NCI-H2107 treated with DMSO at 0.1 percent for 48 hours (cell line): ENCODE measurements at regions not wholly inside any gene's neighbourhood (a gene's known extent, or its start where the extent isn't known, plus 50 kb on each side); places are given as distances from the start of the nearest gene placed in this dataset.
"Not testable (repeated sequence)": the region's sequence is repeated elsewhere in the genome, so short reads cannot be mapped to it uniquely, and the experiment has no call there.

Experiments used
- DNase-seq: peaks from one replicate; lab custom pipeline; 2025; ENCODE audit not compliant: unreplicated experiment; lab: John Stamatoyannopoulos, UW

DNA sequence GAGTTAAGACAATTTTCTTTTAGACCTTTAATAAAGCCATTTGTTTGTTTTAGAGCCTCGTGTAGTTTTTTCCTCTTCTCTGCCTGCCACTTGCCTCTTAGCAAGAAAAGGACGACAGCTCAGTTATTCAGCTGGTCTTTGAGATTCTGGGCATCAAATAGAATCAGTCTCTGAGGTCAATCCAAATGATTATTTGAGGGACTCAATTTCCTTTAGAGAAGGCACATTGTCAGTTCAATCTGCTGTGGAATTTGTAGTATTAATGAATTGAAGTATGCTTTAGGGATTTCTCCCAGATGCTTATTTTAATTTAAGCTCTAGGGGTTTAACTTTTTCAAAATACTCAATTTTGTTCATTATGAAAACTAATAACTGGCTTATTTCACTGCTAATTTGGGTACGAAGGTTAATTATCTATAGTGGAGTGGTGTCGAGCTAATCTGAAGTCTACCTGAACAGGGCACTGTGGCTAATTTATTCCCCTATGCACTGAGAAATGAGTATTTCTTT lies 841.2 kb upstream of the AUTS2 start:
- DNase-seq: no peak

- no peak for DNase-seq
These were observed 837.7 kb upstream of the AUTS2 start for GRCh38 chr7:68760556-68760955.

DNA sequence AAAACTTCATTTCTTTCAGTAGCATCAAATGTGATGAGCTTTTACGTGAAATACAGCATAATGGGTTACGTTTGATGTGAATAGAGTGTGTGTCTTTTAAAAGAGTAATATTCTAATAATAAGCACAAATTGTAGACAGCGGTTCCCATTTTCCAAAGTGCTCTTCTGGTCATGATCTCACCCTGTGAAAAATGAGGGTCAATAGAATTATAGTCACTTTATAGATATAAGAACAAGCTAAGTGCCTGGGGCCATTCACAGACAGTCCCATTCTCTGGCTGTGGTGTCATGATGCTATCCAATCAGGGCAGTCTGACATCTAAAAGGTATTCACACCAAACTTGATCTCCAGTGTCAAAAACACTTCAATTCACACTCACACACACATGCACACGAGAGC lies 830.8 kb upstream of the AUTS2 start:
- no peak for DNase-seq

DNA sequence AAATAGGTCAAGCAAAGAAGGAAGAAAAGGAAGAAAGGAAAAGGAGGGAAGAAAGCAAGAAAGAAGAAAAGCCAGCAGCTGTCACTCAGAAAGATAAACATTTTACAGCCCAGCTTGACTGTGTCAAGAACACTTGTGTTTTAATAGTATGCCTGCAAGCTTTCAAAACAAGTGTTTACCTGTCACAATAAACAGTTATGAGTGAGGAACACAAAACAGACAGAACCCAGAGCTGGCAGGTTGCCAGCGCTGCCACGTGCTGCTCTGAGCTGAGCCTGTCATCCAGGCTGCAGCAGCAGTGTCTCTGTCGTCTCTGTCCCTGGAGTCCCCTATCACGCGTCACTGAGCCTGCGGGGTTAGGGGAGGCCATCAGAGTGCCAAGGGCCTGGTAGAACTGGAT lies 827.6 kb upstream of the AUTS2 start:
- DNase-seq: peak; percentile 71

GRCh38 chr7:68776326-68776725 lies 821.9 kb upstream of the AUTS2 start:
- DNase-seq: no peak

GRCh38 chr7:68783684-68784083 lies 814.6 kb upstream of the AUTS2 start:
- DNase-seq: no peak

GRCh38 chr7:68785036-68785435 lies 813.2 kb upstream of the AUTS2 start:
- no peak for DNase-seq

DNA sequence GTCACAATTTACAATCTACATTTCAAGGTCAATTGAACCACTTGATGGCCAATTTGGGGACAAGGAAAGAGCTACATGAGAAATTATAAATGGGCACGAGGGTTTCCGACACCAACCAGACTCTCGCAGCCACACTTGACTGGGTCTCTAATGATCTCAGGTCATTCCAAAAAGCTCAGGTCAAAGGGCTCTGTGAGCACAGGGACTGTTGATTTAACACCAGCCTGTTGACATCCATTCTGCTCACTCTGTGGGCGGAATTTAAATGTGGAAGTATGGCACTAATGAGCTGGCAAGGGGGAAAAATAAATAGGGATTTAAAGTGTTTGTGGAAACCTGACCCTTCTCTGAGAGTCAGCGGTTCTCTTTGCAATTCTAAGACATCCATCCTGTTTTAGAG lies 810.7 kb upstream of the AUTS2 start:
- DNase-seq: peak; percentile 7

DNA sequence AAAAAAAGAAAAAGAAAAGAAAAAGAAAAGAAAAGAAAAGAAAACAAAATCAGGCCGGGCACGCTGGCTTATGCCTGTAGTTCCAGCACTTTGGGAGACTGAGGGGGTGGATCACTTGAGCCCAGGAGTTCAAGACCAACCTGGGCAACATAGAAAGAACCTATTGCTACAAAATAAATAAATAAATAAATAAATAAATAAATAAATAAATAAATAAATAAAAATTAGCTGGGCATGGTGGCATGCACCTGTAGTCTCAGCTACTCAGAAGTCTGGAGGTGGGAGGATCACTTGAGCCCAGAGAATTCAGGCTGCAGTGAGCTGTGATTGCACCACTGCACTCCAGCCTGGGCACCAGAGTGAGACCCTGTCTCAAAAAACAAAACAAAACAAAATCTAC lies 809.7 kb upstream of the AUTS2 start:
- DNase-seq: not testable (repeated sequence)

DNA sequence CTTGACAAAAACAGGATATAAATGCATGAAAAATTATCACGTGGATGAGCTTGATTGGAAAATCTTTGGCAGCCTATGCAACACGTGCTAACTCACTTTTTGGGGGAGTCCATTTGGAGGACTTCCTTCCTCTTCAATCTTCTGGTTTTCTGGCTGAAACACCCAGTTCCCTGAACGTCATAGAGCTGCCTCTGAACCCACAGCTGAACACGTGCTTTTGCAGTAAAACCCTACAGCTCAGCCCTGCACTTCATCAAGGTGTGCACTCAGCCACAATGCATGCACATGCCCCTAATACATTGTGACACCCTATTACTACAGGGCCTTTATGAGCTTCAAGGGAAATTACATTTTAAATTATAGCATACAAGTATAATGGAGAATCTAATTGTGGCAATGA lies 808.7 kb upstream of the AUTS2 start:
- no peak for DNase-seq

DNA sequence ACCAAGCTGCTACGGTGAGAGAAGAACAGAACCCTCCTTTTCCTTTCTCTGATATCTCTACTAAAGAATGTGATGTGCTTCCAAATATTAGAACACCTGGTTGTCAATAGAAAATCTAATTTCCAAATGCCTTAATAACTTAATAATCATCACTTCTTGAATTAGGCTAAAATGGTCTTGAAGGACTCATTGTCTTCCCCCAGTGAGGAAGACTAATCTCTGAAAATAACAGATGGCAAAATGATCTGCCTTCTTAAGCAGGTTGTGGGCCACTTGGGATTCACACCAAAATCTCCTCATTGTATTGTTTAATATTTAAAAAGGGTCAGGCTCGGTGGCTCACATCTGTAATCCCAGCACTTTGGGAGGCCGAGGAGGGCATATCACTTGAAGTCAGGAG lies 805.9 kb upstream of the AUTS2 start:
- DNase-seq: no peak

- DNase-seq: no peak
These were observed 804.8 kb upstream of the AUTS2 start for GRCh38 chr7:68793513-68793912.

DNA sequence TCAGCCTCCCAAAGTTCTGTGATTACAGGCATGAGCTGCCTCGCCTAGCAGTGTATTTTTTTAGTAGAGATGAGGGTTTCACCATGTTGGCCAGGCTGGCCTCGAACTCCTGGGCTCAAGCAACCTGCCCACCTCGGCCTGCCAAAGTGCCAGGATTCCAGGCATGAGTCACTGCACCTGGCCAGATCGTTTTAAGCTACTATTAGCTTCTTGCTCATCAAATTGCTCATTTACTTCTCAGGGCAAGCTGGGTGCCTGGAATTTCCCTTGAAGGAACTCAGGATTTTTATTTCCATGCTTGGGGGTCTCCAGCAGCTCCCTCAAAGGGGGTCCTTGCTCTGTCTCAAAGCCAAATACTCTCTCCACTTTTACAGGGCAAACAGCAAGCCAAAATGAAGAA lies 798.0 kb upstream of the AUTS2 start:
- DNase-seq: no peak

GRCh38 chr7:68805159-68805558 lies 793.1 kb upstream of the AUTS2 start:
- no peak for DNase-seq

- DNase-seq: no peak
These were observed 790.6 kb upstream of the AUTS2 start for GRCh38 chr7:68807666-68808065.

DNA sequence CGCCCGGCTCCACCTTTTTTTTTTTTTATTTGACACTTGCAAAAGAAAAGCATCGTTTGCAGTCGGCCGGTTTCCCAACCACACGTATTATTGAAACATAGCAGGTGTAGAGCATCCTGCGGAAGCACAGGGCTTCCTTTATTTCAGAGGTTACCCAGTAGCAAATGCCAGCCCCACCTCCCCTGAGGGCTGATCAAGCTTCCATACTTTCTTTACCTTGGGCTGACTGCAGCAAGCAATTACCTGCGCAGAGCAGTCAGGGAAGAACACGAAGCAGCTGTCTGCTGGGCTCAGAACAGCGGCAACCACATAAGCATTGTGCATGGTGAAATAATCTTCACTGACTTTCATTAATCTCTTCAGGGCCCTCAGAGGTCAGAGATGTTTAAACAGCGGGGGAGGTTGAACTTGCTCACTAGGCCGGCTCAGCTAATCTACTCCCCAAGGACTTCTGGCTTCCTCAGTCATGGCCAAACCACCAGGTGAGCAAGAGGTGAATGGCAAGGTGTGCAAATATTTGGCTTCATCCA lies 784.7 kb upstream of the AUTS2 start:
- peak; percentile 62 for DNase-seq

DNA sequence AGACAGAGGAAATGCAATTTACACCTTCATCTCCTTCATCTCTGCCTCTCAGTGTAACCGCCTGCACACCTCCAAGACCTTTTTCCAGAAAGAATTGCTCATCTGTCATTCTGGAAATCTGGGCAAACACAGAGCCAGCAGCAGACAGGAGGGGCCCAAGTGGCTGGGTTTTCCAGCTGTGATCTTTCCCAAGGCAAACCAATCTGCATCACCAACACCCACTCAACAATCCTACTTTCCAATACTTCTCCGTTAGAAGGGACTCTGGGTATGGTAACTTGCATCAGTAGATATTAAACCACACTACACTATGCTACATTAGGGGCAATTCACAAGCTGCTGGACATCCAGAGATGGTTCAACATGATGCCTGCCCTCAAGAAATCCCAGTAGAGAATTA lies 781.8 kb upstream of the AUTS2 start:
- no peak for DNase-seq

- DNase-seq: no peak
These were observed 778.0 kb upstream of the AUTS2 start for GRCh38 chr7:68820321-68820720.

DNA sequence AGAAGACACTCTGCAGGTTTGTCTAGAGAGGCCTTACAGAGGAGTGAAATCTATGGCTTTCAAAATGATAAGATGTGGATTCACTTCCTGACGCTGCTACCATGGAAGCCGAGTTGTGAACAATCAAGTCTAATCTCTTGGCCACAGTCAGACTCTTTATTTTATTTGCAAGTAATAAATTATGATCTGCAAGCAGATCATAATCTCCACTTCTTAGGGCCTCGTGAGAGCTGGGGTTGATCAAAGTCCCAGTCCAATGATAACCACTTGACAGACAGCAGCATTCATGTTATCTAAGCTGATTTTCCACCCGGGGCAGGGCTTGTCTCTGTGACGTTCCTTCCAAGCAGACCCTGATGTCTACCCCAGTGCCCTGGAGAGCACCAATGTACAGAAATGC lies 776.4 kb upstream of the AUTS2 start:
- DNase-seq: no peak

- DNase-seq: no peak
These were observed 774.1 kb upstream of the AUTS2 start for GRCh38 chr7:68823996-68824780.

DNA sequence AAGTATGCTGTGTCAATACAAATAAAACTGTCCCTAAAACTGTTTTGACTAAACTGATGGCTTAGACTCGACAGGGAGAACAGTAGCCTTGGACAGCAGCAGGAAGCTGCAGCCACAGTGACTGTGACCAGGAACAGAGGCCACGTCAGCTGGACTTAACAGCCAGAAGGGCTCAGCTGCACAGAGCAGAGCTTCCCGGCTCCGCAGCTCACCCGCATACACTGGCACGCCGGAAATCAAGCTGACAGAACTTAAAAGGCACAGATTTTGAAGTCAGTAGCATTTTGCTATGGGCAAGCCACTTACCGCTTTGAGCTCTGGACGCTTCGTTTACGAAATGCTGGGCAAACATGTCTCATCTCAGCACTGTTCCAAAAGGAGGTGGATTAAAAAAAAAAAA lies 769.7 kb upstream of the AUTS2 start:
- DNase-seq: no peak

DNA sequence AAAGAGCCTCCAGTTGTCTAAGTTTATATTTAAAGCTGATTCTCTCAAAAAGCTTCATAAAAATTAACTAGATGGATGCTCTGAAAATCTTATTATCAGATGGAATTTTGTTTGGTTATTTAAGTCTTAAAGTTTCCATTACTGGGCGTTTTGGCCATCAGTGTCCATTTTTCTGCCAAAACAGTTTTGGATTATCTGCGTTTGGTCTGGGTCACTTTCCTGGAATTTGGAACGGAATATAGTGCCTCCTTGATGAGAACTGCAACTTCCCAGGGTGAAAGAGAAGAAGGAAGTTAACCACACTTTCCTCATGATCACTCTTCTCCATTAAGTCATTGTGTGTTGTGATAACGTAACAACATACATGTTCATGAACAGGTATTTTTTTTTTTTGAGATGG lies 764.9 kb upstream of the AUTS2 start:
- no peak for DNase-seq

- no peak for DNase-seq
These were observed 759.3 kb upstream of the AUTS2 start for GRCh38 chr7:68839014-68839413.
